VCaP (cell line): ENCODE measurements at regions not wholly inside any gene's neighbourhood (a gene's known extent, or its start where the extent isn't known, plus 50 kb on each side); places are given as distances from the start of the nearest gene placed in this dataset.

Experiments
- H3K27ac ChIP-seq: fragments of 450-650 bp; 2 replicates; pipeline ENCODE4 v1.5.1; 2017
- TF ChIP-seq, protein P1 (sequence below): fragments of 450-650 bp; conservative IDR thresholded peaks from 2 replicates; pipeline ENCODE4 v1.5.1; 2017; ENCODE audit warnings: mild to moderate bottlenecking, moderate library complexity

DNA sequence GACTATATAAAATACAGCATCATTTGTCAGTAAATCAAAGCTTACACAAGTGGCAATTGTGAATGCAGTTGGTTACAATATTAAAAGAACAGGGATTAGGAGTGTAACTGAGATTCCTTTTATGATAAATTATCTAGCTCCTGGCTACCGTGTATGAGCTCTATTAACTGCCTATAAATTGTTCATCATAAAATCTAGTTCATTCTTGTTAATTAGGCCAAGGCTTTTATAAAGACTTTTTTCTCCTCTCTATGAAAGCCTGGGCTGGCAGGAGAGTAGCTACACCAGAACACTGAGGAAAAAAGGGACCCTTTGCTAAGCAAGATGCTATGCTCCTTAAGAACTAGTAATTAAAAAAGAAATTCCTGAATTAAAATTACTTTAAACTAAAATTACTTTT, 132.4 kb upstream of the MEF2C start:
- TF ChIP-seq, protein P1, sequence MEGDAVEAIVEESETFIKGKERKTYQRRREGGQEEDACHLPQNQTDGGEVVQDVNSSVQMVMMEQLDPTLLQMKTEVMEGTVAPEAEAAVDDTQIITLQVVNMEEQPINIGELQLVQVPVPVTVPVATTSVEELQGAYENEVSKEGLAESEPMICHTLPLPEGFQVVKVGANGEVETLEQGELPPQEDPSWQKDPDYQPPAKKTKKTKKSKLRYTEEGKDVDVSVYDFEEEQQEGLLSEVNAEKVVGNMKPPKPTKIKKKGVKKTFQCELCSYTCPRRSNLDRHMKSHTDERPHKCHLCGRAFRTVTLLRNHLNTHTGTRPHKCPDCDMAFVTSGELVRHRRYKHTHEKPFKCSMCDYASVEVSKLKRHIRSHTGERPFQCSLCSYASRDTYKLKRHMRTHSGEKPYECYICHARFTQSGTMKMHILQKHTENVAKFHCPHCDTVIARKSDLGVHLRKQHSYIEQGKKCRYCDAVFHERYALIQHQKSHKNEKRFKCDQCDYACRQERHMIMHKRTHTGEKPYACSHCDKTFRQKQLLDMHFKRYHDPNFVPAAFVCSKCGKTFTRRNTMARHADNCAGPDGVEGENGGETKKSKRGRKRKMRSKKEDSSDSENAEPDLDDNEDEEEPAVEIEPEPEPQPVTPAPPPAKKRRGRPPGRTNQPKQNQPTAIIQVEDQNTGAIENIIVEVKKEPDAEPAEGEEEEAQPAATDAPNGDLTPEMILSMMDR, result no peak
- peak overlapping the region; percentile 38; the same call in 1 of the 2 replicates for H3K27ac ChIP-seq

DNA sequence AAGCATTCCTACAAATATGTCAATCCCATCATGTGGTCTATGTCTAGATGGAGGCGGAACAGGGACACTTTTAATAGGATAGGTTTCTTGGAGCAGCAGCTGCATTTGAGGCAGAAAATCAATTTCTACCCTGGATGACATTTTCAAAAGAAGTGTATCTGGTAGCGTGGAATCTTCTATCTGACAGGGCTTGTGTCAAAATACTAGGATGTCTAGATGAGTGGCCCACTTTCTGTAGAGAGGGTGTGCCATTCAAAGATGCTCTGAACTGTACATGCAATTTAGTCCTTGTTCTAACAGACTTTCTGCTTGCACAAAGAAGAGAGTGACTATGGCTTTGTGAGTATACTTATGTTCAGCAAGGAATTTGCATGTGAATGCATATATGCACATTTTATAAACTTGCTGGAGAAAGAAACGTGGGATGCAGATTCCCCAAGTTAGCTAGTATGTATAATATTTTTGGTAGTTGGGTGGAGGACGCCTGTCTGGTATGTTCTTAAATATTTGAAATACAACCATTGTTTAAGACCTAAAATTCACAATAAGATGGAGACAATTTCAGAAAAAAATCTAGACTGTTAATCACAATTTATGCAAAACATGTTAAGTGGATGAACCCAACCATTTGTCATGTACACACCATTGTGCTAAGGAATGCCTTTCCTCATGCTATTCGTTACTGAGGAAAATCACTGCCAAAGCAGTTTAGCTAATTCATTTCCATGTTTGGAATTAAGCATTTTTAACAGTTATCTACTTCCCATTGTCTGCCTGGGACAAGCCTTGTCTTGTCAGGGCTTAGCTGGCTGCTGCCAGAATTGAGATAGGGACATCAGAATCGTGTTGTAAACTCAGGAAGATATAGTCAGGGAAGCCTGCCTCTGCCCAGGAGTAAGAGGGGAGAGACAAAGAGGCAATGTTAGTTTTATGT, 129.1 kb upstream of the MEF2C start:
- TF ChIP-seq, protein P1, result no peak
- H3K27ac ChIP-seq, result no peak overlapping the region

DNA sequence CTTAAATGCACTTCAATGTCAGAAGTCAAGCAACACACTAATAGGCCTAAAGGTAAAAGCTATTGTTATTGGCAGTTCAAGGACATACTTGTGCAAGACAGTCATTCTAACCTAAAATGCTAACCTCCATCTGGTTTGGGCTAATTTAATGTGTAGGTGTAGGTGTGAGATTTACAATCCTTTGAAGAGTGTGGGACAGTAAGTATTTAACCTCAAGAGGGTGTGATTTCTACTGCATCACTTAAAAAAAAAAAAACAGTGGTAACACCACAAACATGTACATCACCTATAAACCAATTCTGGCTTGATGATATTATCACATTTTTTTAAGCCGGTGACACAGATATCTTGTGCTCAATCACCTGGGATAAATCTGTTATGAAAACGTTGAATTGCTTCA, 127.5 kb upstream of the MEF2C start:
- TF ChIP-seq, protein P1, result no peak
- H3K27ac ChIP-seq, result no peak overlapping the region

DNA sequence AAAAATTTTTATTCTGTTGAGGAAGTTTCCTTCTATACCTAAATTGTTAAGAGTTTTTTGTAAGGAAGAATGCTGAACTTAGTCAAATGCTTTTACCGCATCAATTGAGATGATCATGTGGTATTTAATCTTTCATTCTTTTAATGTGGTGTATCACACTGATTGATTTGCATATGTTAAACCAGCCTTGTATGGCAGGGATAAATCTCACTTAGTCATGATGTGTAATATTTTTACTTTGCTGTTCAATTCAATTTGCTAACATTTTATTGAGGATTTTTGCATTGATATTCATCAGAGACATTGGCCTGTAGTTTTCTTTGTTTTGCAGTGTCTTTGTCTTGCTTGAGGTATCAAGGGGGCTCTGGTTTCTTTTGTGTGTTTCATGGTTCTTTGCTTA, 125.3 kb upstream of the MEF2C start:
- TF ChIP-seq, protein P1, result no peak

DNA sequence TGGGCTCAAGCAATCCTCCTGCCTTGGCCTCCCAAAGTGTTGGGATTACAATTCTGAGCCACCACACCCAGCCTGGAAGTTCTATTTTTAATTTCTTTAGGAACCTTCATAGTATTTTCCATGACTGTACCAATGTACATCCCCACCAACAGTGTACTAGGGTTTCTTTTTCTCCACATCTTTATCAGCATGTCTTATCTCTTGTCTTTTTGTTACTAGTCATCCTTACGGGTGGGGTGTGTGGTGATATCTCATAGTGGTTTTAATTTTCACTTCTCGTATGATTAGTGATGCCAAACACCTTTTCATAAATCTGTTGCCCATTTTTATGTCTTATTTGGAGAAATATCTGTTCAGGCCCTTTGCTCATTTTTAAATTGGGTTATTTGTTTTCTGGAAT, 123.0 kb upstream of the MEF2C start:
- H3K27ac ChIP-seq, result no peak overlapping the region
- TF ChIP-seq, protein P1, result no peak

More for the DNA sequence above, 125.3 kb upstream of the MEF2C start:
- no peak overlapping the region for H3K27ac ChIP-seq

DNA sequence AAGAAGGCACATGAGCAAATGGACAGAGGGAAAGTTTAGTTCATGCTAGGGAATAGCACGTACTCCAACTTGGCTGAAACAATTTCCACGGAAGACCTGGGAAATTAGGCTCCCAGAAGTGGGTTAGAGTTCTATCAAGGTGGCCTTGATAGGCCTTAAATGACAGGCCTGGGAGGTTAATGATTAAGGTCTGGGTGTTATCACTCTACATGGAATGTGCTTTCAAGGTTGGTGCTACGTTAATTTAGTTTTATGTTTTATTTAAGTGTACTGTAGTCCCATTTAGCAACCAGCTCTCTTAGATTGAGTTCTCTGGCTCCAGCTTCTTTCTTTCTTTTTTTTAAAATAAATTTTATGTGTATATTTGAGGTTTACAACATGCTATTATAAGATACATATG, 121.4 kb upstream of the MEF2C start:
- TF ChIP-seq, protein P1, result no peak
- H3K27ac ChIP-seq, result no peak overlapping the region

DNA sequence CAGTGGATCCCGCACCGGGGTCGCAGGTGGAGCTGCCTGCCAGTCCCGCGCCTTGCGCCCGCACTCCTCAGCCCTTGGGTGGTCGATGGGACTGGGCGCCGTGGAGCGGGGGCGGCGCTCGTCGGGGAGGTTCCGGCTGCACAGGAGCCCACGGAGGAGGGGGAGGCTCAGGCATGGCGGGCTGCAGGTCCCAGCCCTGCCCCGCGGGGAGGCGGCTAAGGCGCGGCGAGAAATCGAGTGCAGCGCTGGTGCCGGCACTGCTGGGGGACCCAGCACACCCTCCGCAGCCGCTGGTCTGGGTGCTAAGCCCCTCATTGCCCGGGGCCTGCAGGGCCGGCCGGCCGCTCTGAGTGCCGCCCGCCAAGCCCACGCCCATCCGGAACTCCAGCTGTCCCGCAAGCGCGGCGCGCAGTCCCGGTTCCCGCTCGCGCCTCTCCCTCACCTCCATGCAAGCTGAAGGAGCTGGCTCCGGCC, 120.6 kb upstream of the MEF2C start:
- no peak overlapping the region for H3K27ac ChIP-seq
- TF ChIP-seq, protein P1, result no peak
